ENCODE measurements at regions not wholly inside any gene's neighbourhood (a gene's known extent, or its start where the extent isn't known, plus 50 kb on each side); places are given as distances from the start of the nearest gene placed in this dataset.

GRCh38 chr12:89237763-89238162 is 114.5 kb downstream of the DUSP6 start:
- Histone ChIP-seq H2AFZ (no peak overlapping the region), H3K4me2 (no peak overlapping the region), H4K20me1 (ENCODE audit: insufficient read depth, poor library complexity, severe bottlenecking) (no peaks in the 10 kb centered on the region), H3K4me1 (ENCODE audit: insufficient read depth) (no peaks in the 10 kb centered on the region), H3K36me3 (replicated peaks; ENCODE audit: insufficient read depth, low read depth) (no peaks in the 10 kb centered on the region), H3K27ac (no peak overlapping the region), H3K9me2 (replicated peaks; ENCODE audit: insufficient read depth) (no peaks in the 10 kb centered on the region), H3K4me3 (no peak overlapping the region), H3K9me3 (ENCODE audit: low read depth) (no peaks in the 10 kb centered on the region), H3K27me3 (no peaks in the 10 kb centered on the region), H3K79me2 (no peaks in the 10 kb centered on the region)
- DNase-seq (ENCODE audit: low spot score) = no peak
- WGBS (ENCODE audit: low lambda C conversion rate, missing lambda C conversion rate) = 75% methylated on average over 1 of the region's 1 CpG
- TF ChIP-seq EZH2 (IDR thresholded peaks at IDR 0.05; ENCODE audit: borderline replicate concordance) (no peak), EZH2phosphoT487 (IDR thresholded peaks at IDR 0.05; ENCODE audit: low read depth, severe bottlenecking, unreplicated experiment) (no peak), CTCF (IDR thresholded peaks at IDR 0.05; ENCODE audit: poor library complexity) (no peak)

GRCh38 chr12:89236748-89237383 is 115.4 kb downstream of the DUSP6 start:
- Histone ChIP-seq H3K79me2 (no peaks in the 10 kb centered on the region), H3K4me2 (no peak overlapping the region), H3K27me3 (no peaks in the 10 kb centered on the region), H3K9me3 (ENCODE audit: low read depth) (no peaks in the 10 kb centered on the region), H3K4me3 (no peak overlapping the region), H4K20me1 (ENCODE audit: insufficient read depth, poor library complexity, severe bottlenecking) (no peaks in the 10 kb centered on the region), H3K36me3 (replicated peaks; ENCODE audit: insufficient read depth, low read depth) (no peaks in the 10 kb centered on the region), H3K27ac (no peak overlapping the region), H3K9me2 (replicated peaks; ENCODE audit: insufficient read depth) (no peaks in the 10 kb centered on the region), H3K4me1 (ENCODE audit: insufficient read depth) (no peaks in the 10 kb centered on the region), H2AFZ (no peak overlapping the region)
- whole genome bisulfite sequencing (ENCODE audit: low lambda C conversion rate, missing lambda C conversion rate) = 82% methylated on average over 3 of the region's 3 CpGs
- DNase-seq (ENCODE audit: low spot score) = no peak
- TF ChIP-seq EZH2 (IDR thresholded peaks at IDR 0.05; ENCODE audit: borderline replicate concordance) (no peak), CTCF (IDR thresholded peaks at IDR 0.05; ENCODE audit: poor library complexity) (no peak), EZH2phosphoT487 (IDR thresholded peaks at IDR 0.05; ENCODE audit: low read depth, severe bottlenecking, unreplicated experiment) (no peak)

GRCh38 chr12:89236237-89236636 is 116.1 kb downstream of the DUSP6 start:
- Histone ChIP-seq H3K4me1 (ENCODE audit: insufficient read depth) (no peaks in the 10 kb centered on the region), H3K36me3 (replicated peaks; ENCODE audit: insufficient read depth, low read depth) (no peaks in the 10 kb centered on the region), H3K27me3 (no peaks in the 10 kb centered on the region), H3K27ac (no peak overlapping the region), H3K9me2 (replicated peaks; ENCODE audit: insufficient read depth) (no peaks in the 10 kb centered on the region), H3K4me3 (no peak overlapping the region), H2AFZ (no peak overlapping the region), H3K9me3 (ENCODE audit: low read depth) (no peaks in the 10 kb centered on the region), H4K20me1 (ENCODE audit: insufficient read depth, poor library complexity, severe bottlenecking) (no peaks in the 10 kb centered on the region), H3K4me2 (no peak overlapping the region), H3K79me2 (no peaks in the 10 kb centered on the region)
- TF ChIP-seq EZH2phosphoT487 (IDR thresholded peaks at IDR 0.05; ENCODE audit: low read depth, severe bottlenecking, unreplicated experiment) (no peak), EZH2 (IDR thresholded peaks at IDR 0.05; ENCODE audit: borderline replicate concordance) (no peak), CTCF (IDR thresholded peaks at IDR 0.05; ENCODE audit: poor library complexity) (no peak)
- no peak for DNase-seq (ENCODE audit: low spot score)
- WGBS (ENCODE audit: low lambda C conversion rate, missing lambda C conversion rate) = 63% methylated on average over 1 of the region's 1 CpG

Data from hepatocyte (in vitro differentiated cells).